GM18861 (cell line): ENCODE measurements at regions not wholly inside any gene's neighbourhood (a gene's known extent, or its start where the extent isn't known, plus 50 kb on each side); places are given as distances from the start of the nearest gene placed in this dataset.
"Not testable (repeated sequence)": the region's sequence is repeated elsewhere in the genome, so short reads cannot be mapped to it uniquely, and the experiment has no call there.

Experiments
- ATAC-seq: cut with Tn5 transposase; IDR thresholded peaks from one replicate; pipeline ENCODE4 v1.9.1; 2021; ENCODE audit not compliant: unreplicated experiment

GRCh38 chr1:91207691-91208090 is 185.9 kb upstream of the ZNF644 start:
- not testable (repeated sequence) for ATAC-seq

DNA sequence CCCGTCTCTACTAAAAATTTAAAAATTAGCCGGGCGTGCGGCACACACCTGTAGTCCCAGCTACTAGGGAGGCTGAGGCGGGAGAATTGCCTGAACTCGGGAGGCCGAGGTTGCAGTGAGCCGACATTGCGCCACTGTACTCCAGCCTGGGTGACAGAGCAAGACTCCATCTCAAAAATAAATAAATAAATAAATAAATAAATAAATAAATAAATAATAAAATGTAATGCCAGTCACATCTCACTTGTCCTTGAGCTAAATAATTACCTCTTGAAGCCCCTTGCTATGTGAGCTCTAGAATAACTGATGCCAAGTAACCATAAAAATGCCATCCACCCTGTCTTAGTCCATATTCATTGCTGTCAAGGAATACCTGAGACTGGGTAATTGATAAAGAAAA is 182.3 kb upstream of the ZNF644 start:
- ATAC-seq: not testable (repeated sequence)

DNA sequence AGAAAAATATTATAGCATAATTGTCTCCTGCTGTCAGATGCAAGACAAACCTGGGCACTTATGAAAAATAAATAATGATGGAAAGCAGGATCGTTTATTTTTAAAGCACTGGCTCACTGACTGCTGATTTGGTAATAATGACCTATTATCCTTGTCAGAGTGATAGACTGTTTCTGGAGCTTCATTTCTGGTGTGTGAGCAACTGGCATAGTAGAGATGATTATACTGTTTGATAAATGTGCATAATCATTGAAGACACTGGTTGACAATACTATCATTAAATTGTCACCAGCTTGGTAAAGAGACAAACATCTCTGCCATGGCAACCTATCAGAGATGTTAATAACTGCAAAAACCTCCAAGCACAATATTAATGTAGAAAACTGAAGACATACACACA is 179.9 kb upstream of the ZNF644 start:
- ATAC-seq: no peak

- no peak for ATAC-seq
Observed at GRCh38 chr1:91201176-91201575, 179.3 kb upstream of the ZNF644 start.

GRCh38 chr1:91200675-91201074 is 178.8 kb upstream of the ZNF644 start:
- no peak for ATAC-seq

- ATAC-seq: no peak
Observed at GRCh38 chr1:91199988-91200387, 178.2 kb upstream of the ZNF644 start.

DNA sequence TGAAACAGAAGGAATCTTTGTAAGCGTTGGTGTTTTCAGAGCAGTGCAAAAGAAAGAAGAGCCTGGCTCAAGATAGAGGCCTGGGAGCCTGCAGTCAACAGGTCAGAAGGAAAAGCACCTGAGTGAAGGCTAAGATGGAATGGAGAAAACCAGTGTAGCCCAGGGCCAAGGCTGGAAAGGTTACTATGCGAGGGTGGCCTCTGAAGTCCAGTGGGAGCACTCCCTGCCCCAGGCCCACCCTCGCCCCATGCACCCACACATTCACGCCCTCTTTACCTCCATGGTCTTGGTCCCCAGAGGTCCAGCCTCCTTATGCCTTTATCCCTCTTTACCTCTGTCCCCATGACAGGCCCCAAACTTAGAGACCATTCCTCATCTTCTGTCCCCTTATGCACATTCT is 169.2 kb upstream of the ZNF644 start:
- no peak for ATAC-seq

GRCh38 chr1:91189096-91189495 is 167.3 kb upstream of the ZNF644 start:
- no peak for ATAC-seq

DNA sequence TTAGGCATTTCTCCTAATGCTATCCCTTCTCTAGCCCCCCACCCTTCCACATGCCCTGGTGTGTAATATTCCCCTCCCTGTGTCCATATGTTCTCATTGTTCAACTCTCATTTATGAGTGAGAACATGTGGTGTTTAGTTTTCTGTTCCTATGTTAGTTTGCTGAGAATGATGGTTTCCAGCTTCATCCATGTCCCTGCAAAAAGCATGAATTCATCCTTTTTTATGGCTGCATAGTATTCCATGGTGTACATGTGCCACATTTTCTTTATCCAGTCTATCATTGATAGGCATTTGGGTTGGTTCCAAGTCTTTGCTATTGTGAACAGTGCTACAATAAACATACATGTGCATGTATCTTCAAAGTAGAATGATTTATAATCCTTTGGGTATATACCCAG is 161.0 kb upstream of the ZNF644 start:
- not testable (repeated sequence) for ATAC-seq

GRCh38 chr1:91176250-91176649 is 154.4 kb upstream of the ZNF644 start:
- no peak for ATAC-seq

- no peak for ATAC-seq
Observed at GRCh38 chr1:91174734-91175133, 152.9 kb upstream of the ZNF644 start.

DNA sequence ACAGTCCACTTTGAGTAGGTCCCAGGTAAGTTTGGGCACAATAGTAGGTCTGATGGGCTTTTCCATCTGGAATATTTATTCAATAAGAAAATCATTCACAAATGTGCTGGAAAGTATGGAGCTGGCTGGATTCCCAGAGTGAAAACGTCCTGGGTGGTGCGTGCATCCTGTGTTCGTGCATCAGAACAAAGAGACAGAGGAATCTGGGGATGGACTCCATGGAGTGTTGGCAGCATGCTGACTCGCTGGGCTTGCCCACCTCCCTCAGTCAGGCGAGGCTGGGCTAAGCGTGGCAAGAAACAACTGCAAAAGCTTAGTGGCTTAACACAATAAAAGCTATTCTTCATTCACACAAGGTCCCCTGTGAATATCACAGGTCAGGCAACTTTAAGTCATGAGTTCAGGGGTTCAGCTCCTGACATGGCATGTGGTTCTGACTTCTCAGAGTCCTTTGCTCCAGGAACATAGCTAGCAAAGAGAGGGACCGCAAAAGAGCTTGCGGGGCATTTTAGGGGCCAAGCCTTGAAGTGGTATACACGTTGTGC is 151.6 kb upstream of the ZNF644 start:
- no peak for ATAC-seq

- no peak for ATAC-seq
Observed at GRCh38 chr1:91172541-91172940, 150.7 kb upstream of the ZNF644 start.

GRCh38 chr1:91171898-91172297 is 150.1 kb upstream of the ZNF644 start:
- ATAC-seq: no peak

GRCh38 chr1:91170571-91170970 is 148.7 kb upstream of the ZNF644 start:
- ATAC-seq: no peak

GRCh38 chr1:91166106-91166712 is 144.4 kb upstream of the ZNF644 start:
- peak; percentile 66 for ATAC-seq

DNA sequence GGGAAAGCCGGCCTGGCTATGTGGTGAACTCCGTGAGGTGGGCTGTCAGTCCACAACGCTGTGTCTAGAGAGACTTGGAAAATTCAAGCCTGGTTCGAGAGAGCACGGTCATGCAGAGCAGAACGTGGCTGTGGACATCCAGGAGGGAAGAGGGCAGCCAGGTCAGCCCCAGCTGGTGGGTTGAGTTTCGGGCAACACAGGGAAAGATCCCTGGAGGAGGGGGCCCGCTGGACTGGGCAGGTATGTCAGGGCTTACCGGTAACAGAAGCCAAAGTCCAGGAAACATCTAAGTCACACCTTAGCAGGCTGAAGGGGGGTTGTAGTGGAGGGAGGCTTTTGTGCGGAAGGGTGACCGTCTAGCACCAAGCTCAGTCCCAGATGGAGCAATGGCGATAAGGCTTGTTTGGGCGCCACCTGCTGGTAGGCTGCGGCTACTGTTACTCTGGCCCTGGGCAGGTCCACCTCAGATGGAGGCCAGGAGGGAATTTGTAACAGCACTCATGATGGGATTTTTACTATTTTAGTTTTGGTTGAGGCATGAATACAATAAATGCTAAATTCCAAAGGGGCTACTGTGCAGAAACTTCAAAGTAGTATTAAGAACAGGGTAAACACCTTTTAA is 143.3 kb upstream of the ZNF644 start:
- peak; percentile 78 for ATAC-seq

- no peak for ATAC-seq
Observed at GRCh38 chr1:91162613-91163012, 140.8 kb upstream of the ZNF644 start.

- ATAC-seq: no peak
Observed at GRCh38 chr1:91161749-91162148, 139.9 kb upstream of the ZNF644 start.

DNA sequence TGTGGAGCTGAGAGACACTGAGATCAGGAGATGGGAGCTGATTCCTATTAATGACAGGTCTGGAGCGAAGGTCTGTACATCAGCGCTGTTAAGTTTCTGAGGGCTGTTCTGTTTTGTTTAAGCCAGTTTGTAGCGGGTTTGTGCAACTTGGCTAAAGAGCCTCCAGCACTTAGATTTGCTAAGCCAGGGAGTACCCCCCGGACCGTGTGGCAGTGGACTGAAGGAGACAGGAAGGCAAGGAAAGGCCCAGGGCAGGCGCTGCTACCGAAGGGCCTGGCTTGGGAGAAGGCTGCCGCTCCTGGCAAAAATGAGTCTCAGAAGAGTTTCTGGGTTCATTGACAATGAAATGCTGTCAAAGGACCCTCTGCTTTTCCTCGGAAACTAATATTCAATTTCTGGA is 139.3 kb upstream of the ZNF644 start:
- ATAC-seq: no peak

DNA sequence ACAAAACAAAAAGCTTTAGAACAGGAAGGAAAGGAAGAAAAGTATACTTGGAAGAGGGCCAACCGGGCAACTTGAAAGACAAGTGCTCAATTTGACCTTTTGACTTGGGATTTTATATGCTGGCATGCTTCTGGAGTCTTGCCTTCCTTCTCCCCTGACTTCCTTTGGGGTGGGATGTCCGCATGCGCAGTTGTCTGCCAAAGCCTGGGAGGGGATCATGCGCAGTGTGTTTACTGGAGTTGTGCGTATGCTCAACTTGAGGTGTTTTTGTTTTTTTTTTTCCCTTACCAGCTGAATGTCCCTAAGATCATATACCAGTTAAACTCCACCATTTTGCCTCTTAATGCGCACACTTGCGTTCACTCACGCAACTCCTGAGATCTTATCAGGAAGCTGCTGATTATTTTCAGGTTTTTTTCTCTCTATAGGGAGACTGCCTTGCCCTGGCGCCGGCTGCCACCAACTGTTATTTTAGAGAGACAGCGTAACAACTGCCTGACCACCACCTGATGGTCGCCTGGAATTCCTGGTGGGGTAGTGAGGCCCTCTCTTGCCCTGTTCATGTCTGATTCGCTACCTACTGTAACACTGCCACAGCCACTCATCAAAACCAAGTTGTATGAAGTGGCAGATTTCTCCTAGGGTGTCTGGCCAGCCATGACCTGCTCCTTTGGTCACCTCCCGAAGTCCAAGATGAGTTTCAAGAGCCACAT is 138.7 kb upstream of the ZNF644 start:
- no peak for ATAC-seq

DNA sequence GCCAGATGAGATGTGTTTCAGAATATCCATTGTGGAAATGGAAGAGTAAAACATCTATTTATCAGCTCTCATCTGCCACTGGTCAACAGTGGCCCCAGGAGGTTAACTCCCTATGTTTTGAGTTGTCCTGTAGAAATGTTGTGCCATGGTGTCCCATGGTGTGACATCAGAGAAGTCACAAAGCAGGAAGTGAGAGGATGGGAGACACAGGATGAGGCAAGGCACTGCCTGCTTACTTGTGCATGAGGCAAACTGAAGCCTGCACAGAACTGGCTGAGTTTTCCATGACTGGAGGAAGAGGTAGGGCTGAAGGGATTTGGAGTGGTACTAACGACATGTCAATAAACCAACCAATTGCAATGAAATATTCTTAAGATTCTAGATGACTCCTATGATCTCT is 131.5 kb upstream of the ZNF644 start:
- ATAC-seq: no peak
